ENCODE measurements at regions not wholly inside any gene's neighbourhood (a gene's known extent, or its start where the extent isn't known, plus 50 kb on each side); places are given as distances from the start of the nearest gene placed in this dataset.

GRCh38 chr18:43751835-43752234, 474.5 kb upstream of the SYT4 start:
- Histone ChIP-seq H3K4me1 (ENCODE audit: control insufficient read depth, extremely low read depth, insufficient read depth, low read length) (no peaks in the 10 kb centered on the region), H3K79me2 (ENCODE audit: control insufficient read depth, insufficient read depth, low read length) (no peaks in the 10 kb centered on the region), H3K4me2 (ENCODE audit: extremely low read depth, insufficient read depth, low read length) (no peak overlapping the region), H3K27me3 (ENCODE audit: control insufficient read depth, insufficient read depth, low read length) (no peaks in the 10 kb centered on the region), H3K36me3 (ENCODE audit: control insufficient read depth, insufficient read depth, low read length) (no peaks in the 10 kb centered on the region), H3K9me3 (ENCODE audit: control insufficient read depth, insufficient read depth, low read depth, low read length) (no peaks in the 10 kb centered on the region), H3K9ac (ENCODE audit: insufficient read depth, low read length) (no peak overlapping the region), H3K4me3 (replicated peaks in 1 of 4; ENCODE audit: control extremely low read depth in 1 of 4, insufficient read depth in 1 of 4, low read depth in 3 of 4, low read length in 4 of 4) (no peak overlapping the region), H3K27ac (ENCODE audit: insufficient read depth, low read length) (no peak overlapping the region), H4K20me1 (ENCODE audit: control insufficient read depth, extremely low read depth, insufficient read depth, low read length) (no peaks in the 10 kb centered on the region), H2AFZ (ENCODE audit: low read length) (no peak overlapping the region)
- TF ChIP-seq CTCF (conservative IDR thresholded peaks at IDR 0.05 in 1 of 2, IDR thresholded peaks at IDR 0.05 in 1 of 2; ENCODE audit: low read depth in 1 of 2, low read length in 2 of 2) (no peak), EZH2 (IDR thresholded peaks at IDR 0.05; ENCODE audit: low read length, missing control alignments) (no peak)
- peak in 1 of 2 donors; percentile 7 for DNase-seq (ENCODE audit: low read depth in 2 of 2)

- Histone ChIP-seq H3K27me3 (ENCODE audit: control insufficient read depth, insufficient read depth, low read length) (no peaks in the 10 kb centered on the region), H3K79me2 (ENCODE audit: control insufficient read depth, insufficient read depth, low read length) (no peaks in the 10 kb centered on the region), H3K9me3 (ENCODE audit: control insufficient read depth, insufficient read depth, low read depth, low read length) (no peaks in the 10 kb centered on the region), H3K4me3 (replicated peaks in 1 of 4; ENCODE audit: control extremely low read depth in 1 of 4, insufficient read depth in 1 of 4, low read depth in 3 of 4, low read length in 4 of 4) (no peak overlapping the region), H3K36me3 (ENCODE audit: control insufficient read depth, insufficient read depth, low read length) (no peaks in the 10 kb centered on the region), H4K20me1 (ENCODE audit: control insufficient read depth, extremely low read depth, insufficient read depth, low read length) (no peaks in the 10 kb centered on the region), H3K4me2 (ENCODE audit: extremely low read depth, insufficient read depth, low read length) (no peak overlapping the region), H2AFZ (ENCODE audit: low read length) (no peak overlapping the region), H3K27ac (ENCODE audit: insufficient read depth, low read length) (no peak overlapping the region), H3K4me1 (ENCODE audit: control insufficient read depth, extremely low read depth, insufficient read depth, low read length) (no peaks in the 10 kb centered on the region), H3K9ac (ENCODE audit: insufficient read depth, low read length) (no peak overlapping the region)
- peak in 1 of 2 donors; percentile 11 for DNase-seq (ENCODE audit: low read depth in 2 of 2)
- TF ChIP-seq CTCF (conservative IDR thresholded peaks at IDR 0.05 in 1 of 2, IDR thresholded peaks at IDR 0.05 in 1 of 2; ENCODE audit: low read depth in 1 of 2, low read length in 2 of 2) = no peak
- TF ChIP-seq EZH2 (IDR thresholded peaks at IDR 0.05; ENCODE audit: low read length, missing control alignments) = no peak
Observed at GRCh38 chr18:43757273-43757672, 480.0 kb upstream of the SYT4 start.

- Histone ChIP-seq H3K36me3 (ENCODE audit: control insufficient read depth, insufficient read depth, low read length) (no peaks in the 10 kb centered on the region), H3K9ac (ENCODE audit: insufficient read depth, low read length) (no peak overlapping the region), H3K27me3 (ENCODE audit: control insufficient read depth, insufficient read depth, low read length) (no peaks in the 10 kb centered on the region), H3K4me1 (ENCODE audit: control insufficient read depth, extremely low read depth, insufficient read depth, low read length) (no peaks in the 10 kb centered on the region), H4K20me1 (ENCODE audit: control insufficient read depth, extremely low read depth, insufficient read depth, low read length) (no peaks in the 10 kb centered on the region), H3K4me2 (ENCODE audit: extremely low read depth, insufficient read depth, low read length) (no peak overlapping the region), H3K79me2 (ENCODE audit: control insufficient read depth, insufficient read depth, low read length) (no peaks in the 10 kb centered on the region), H3K9me3 (ENCODE audit: control insufficient read depth, insufficient read depth, low read depth, low read length) (no peaks in the 10 kb centered on the region), H2AFZ (ENCODE audit: low read length) (no peak overlapping the region), H3K4me3 (replicated peaks in 1 of 4; ENCODE audit: control extremely low read depth in 1 of 4, insufficient read depth in 1 of 4, low read depth in 3 of 4, low read length in 4 of 4) (no peak overlapping the region), H3K27ac (ENCODE audit: insufficient read depth, low read length) (no peak overlapping the region)
- TF ChIP-seq CTCF (conservative IDR thresholded peaks at IDR 0.05 in 1 of 2, IDR thresholded peaks at IDR 0.05 in 1 of 2; ENCODE audit: low read depth in 1 of 2, low read length in 2 of 2) = no peak
- DNase-seq (ENCODE audit: low read depth in 2 of 2) = no peak
Observed at GRCh38 chr18:43758734-43759133, 481.4 kb upstream of the SYT4 start.
